Central memory CD8-positive, alpha-beta T cell (primary cell): ENCODE measurements at regions not wholly inside any gene's neighbourhood (a gene's known extent, or its start where the extent isn't known, plus 50 kb on each side); places are given as distances from the start of the nearest gene placed in this dataset.

Experiments
- ATAC-seq: fragments of 150-1000 bp; cut with Tn5 transposase; replicated peaks from 2 replicates; pipeline ENCODE4 v1.10.0; 2022; ENCODE audit warnings: mild to moderate bottlenecking, moderate FRiP score, moderate number of reproducible peaks; ENCODE audit not compliant: poor library complexity, severe bottlenecking; ENCODE audit errors: extremely low read depth
- DNase-seq, 2 donors: peaks; one replicate each; pipeline ENCODE4 v3.0.0; 2021; ENCODE audit warnings: low spot score in 2 of 2
- H3K27ac Mint-ChIP-seq: one replicate; pipeline ENCODE4 v1.8.0; 2022; ENCODE audit warnings: low read depth, mild to moderate bottlenecking, moderate library complexity, mixed read lengths
- H3K27me3 Mint-ChIP-seq: one replicate; pipeline ENCODE4 v1.8.0; 2022; ENCODE audit warnings: mixed read lengths
- H3K36me3 Mint-ChIP-seq: one replicate; pipeline ENCODE4 v1.8.0; 2022; ENCODE audit warnings: mild to moderate bottlenecking, moderate library complexity, mixed read lengths; ENCODE audit not compliant: insufficient read depth
- H3K4me1 Mint-ChIP-seq: one replicate; pipeline ENCODE4 v1.8.0; 2022; ENCODE audit warnings: mixed read lengths
- H3K4me3 Mint-ChIP-seq: one replicate; pipeline ENCODE4 v1.8.0; 2022; ENCODE audit warnings: mild to moderate bottlenecking, moderate library complexity, mixed read lengths
- H3K9me3 Mint-ChIP-seq: one replicate; pipeline ENCODE4 v1.8.0; 2022; ENCODE audit warnings: mixed read lengths

GRCh38 chr2:146038014-146038413 lies 1518.1 kb upstream of the ZEB2 start:
- H3K27ac Mint-ChIP-seq = no peak overlapping the region
- DNase-seq = no peak

GRCh38 chr2:146037334-146037870 lies 1517.5 kb upstream of the ZEB2 start:
- Mint-ChIP-seq H3K36me3 (no peaks in the 10 kb centered on the region), H3K4me1 (no peaks in the 10 kb centered on the region), H3K9me3 (peaks cover 13% of the 10 kb centered on the region), H3K27ac (no peak overlapping the region), H3K27me3 (no peaks in the 10 kb centered on the region), H3K4me3 (no peak overlapping the region)
- ATAC-seq (no peak), DNase-seq (no peak)

More at GRCh38 chr2:146038014-146038413, 1518.1 kb upstream of the ZEB2 start:
- no peaks in the 10 kb centered on the region for H3K4me1 Mint-ChIP-seq
- no peak for ATAC-seq
- no peak overlapping the region for H3K4me3 Mint-ChIP-seq
- H3K27me3 Mint-ChIP-seq = no peaks in the 10 kb centered on the region
- peaks cover 8% of the 10 kb centered on the region for H3K9me3 Mint-ChIP-seq
- no peaks in the 10 kb centered on the region for H3K36me3 Mint-ChIP-seq

- Mint-ChIP-seq H3K27ac (no peak overlapping the region), H3K9me3 (peaks cover 21% of the 10 kb centered on the region)
- DNase-seq = no peak
Measured at GRCh38 chr2:146031158-146031557, 1511.2 kb upstream of the ZEB2 start.

GRCh38 chr2:146027156-146027555 lies 1507.2 kb upstream of the ZEB2 start:
- H3K4me3 Mint-ChIP-seq = no peak overlapping the region
- DNase-seq = no peak
- H3K4me1 Mint-ChIP-seq = no peaks in the 10 kb centered on the region
- H3K36me3 Mint-ChIP-seq = no peaks in the 10 kb centered on the region
- peaks cover 14% of the 10 kb centered on the region for H3K9me3 Mint-ChIP-seq
- no peak for ATAC-seq
- no peak overlapping the region for H3K27ac Mint-ChIP-seq
- no peaks in the 10 kb centered on the region for H3K27me3 Mint-ChIP-seq

More at GRCh38 chr2:146031158-146031557, 1511.2 kb upstream of the ZEB2 start:
- Mint-ChIP-seq H3K27me3 (no peaks in the 10 kb centered on the region), H3K4me1 (no peaks in the 10 kb centered on the region), H3K4me3 (no peak overlapping the region), H3K36me3 (no peaks in the 10 kb centered on the region)
- ATAC-seq = no peak

GRCh38 chr2:146025519-146025918 lies 1505.6 kb upstream of the ZEB2 start:
- Mint-ChIP-seq H3K36me3 (no peaks in the 10 kb centered on the region), H3K4me3 (no peak overlapping the region), H3K27me3 (no peaks in the 10 kb centered on the region), H3K27ac (no peak overlapping the region), H3K9me3 (peaks cover 17% of the 10 kb centered on the region), H3K4me1 (no peaks in the 10 kb centered on the region)
- DNase-seq (no peak), ATAC-seq (no peak)

- no peaks in the 10 kb centered on the region for H3K36me3 Mint-ChIP-seq
- H3K9me3 Mint-ChIP-seq = peaks cover 26% of the 10 kb centered on the region
- ATAC-seq (no peak), DNase-seq (no peak)
- no peaks in the 10 kb centered on the region for H3K4me1 Mint-ChIP-seq
- no peak overlapping the region for H3K4me3 Mint-ChIP-seq
- H3K27ac Mint-ChIP-seq = no peak overlapping the region
- no peaks in the 10 kb centered on the region for H3K27me3 Mint-ChIP-seq
Measured at GRCh38 chr2:146024212-146024743, 1504.4 kb upstream of the ZEB2 start.

- H3K4me3 Mint-ChIP-seq = no peak overlapping the region
- no peaks in the 10 kb centered on the region for H3K4me1 Mint-ChIP-seq
- H3K27me3 Mint-ChIP-seq = no peaks in the 10 kb centered on the region
- H3K27ac Mint-ChIP-seq = no peak overlapping the region
- H3K36me3 Mint-ChIP-seq = no peaks in the 10 kb centered on the region
- H3K9me3 Mint-ChIP-seq = peaks cover 12% of the 10 kb centered on the region
- ATAC-seq (no peak), DNase-seq (no peak)
Measured at GRCh38 chr2:146004462-146004861, 1484.5 kb upstream of the ZEB2 start.

- no peaks in the 10 kb centered on the region for H3K4me1 Mint-ChIP-seq
- no peak overlapping the region for H3K4me3 Mint-ChIP-seq
- H3K27me3 Mint-ChIP-seq = no peaks in the 10 kb centered on the region
- ATAC-seq = no peak
- H3K36me3 Mint-ChIP-seq = no peaks in the 10 kb centered on the region
- H3K9me3 Mint-ChIP-seq = peaks cover 18% of the 10 kb centered on the region
- H3K27ac Mint-ChIP-seq = no peak overlapping the region
- no peak for DNase-seq
Measured at GRCh38 chr2:146003337-146003736, 1483.4 kb upstream of the ZEB2 start.

GRCh38 chr2:145994910-145995309 lies 1475.0 kb upstream of the ZEB2 start:
- Mint-ChIP-seq H3K9me3 (peaks cover 36% of the 10 kb centered on the region), H3K4me1 (no peaks in the 10 kb centered on the region), H3K27ac (no peak overlapping the region), H3K4me3 (no peak overlapping the region), H3K27me3 (no peaks in the 10 kb centered on the region), H3K36me3 (no peaks in the 10 kb centered on the region)
- DNase-seq (no peak), ATAC-seq (no peak)

- no peak for ATAC-seq
- H3K9me3 Mint-ChIP-seq = peaks cover 22% of the 10 kb centered on the region
- H3K4me1 Mint-ChIP-seq = no peaks in the 10 kb centered on the region
- H3K4me3 Mint-ChIP-seq = no peak overlapping the region
- DNase-seq = no peak
- no peaks in the 10 kb centered on the region for H3K36me3 Mint-ChIP-seq
- no peak overlapping the region for H3K27ac Mint-ChIP-seq
- no peaks in the 10 kb centered on the region for H3K27me3 Mint-ChIP-seq
Measured at GRCh38 chr2:145992572-145992971, 1472.7 kb upstream of the ZEB2 start.

GRCh38 chr2:145987793-145988192 lies 1467.9 kb upstream of the ZEB2 start:
- no peak overlapping the region for H3K4me3 Mint-ChIP-seq
- DNase-seq (no peak), ATAC-seq (no peak)
- peaks cover 5% of the 10 kb centered on the region for H3K9me3 Mint-ChIP-seq
- no peaks in the 10 kb centered on the region for H3K36me3 Mint-ChIP-seq
- H3K4me1 Mint-ChIP-seq = no peaks in the 10 kb centered on the region
- H3K27me3 Mint-ChIP-seq = no peaks in the 10 kb centered on the region
- no peak overlapping the region for H3K27ac Mint-ChIP-seq

GRCh38 chr2:145985517-145985916 lies 1465.6 kb upstream of the ZEB2 start:
- Mint-ChIP-seq H3K4me3 (no peak overlapping the region), H3K27ac (no peak overlapping the region), H3K36me3 (no peaks in the 10 kb centered on the region), H3K27me3 (no peaks in the 10 kb centered on the region), H3K4me1 (no peaks in the 10 kb centered on the region), H3K9me3 (no peaks in the 10 kb centered on the region)
- DNase-seq (no peak), ATAC-seq (no peak)

- Mint-ChIP-seq H3K9me3 (no peaks in the 10 kb centered on the region), H3K4me1 (no peaks in the 10 kb centered on the region), H3K27ac (no peak overlapping the region), H3K36me3 (no peaks in the 10 kb centered on the region), H3K27me3 (no peaks in the 10 kb centered on the region), H3K4me3 (no peak overlapping the region)
- ATAC-seq (no peak), DNase-seq (no peak)
Measured at GRCh38 chr2:145984580-145984979, 1464.7 kb upstream of the ZEB2 start.
